Astrocyte of the spinal cord (primary cell): ENCODE measurements at regions not wholly inside any gene's neighbourhood (a gene's known extent, or its start where the extent isn't known, plus 50 kb on each side); places are given as distances from the start of the nearest gene placed in this dataset.

Source experiments
- DNase-seq: peaks from one replicate; pipeline ENCODE4 v3.0.0; 2011; ENCODE audit warnings: low read depth, low spot score
- H3K4me3 ChIP-seq: 2 replicates; pipeline ENCODE4 v1.5.1; 2011; ENCODE audit warnings: low read depth, mild to moderate bottlenecking, low read length, moderate library complexity
- CTCF ChIP-seq: IDR thresholded peaks from 2 replicates; pipeline ENCODE4 v1.5.1; 2012; ENCODE audit warnings: low read depth, mild to moderate bottlenecking, low read length, inconsistent platforms
- in situ Hi-C: cut with HindIII; loops from 2 replicates; pipeline ENCODE4 v1.10.0; 2017; ENCODE audit warnings: low sequenced_read_pairs

GRCh38 chr5:160922311-160922710 lies 70.3 kb upstream of the ATP10B start:
- no peak for DNase-seq
- in situ Hi-C loops: no loop called here
- no peak for TF ChIP-seq CTCF
- H3K4me3 ChIP-seq: no peak overlapping the region

- in situ Hi-C loops: no loop called here
- H3K4me3 ChIP-seq: no peak overlapping the region
- no peak for TF ChIP-seq CTCF
- DNase-seq: no peak
Measured at GRCh38 chr5:160921423-160922285, 69.6 kb upstream of the ATP10B start.

GRCh38 chr5:160919626-160920025 lies 67.6 kb upstream of the ATP10B start:
- in situ Hi-C loops: no loop called here
- DNase-seq: no peak
- no peak for TF ChIP-seq CTCF
- no peak overlapping the region for H3K4me3 ChIP-seq

GRCh38 chr5:160918386-160918785 lies 66.4 kb upstream of the ATP10B start:
- in situ Hi-C loops: no loop called here
- TF ChIP-seq CTCF: no peak
- H3K4me3 ChIP-seq: no peak overlapping the region
- no peak for DNase-seq

DNA sequence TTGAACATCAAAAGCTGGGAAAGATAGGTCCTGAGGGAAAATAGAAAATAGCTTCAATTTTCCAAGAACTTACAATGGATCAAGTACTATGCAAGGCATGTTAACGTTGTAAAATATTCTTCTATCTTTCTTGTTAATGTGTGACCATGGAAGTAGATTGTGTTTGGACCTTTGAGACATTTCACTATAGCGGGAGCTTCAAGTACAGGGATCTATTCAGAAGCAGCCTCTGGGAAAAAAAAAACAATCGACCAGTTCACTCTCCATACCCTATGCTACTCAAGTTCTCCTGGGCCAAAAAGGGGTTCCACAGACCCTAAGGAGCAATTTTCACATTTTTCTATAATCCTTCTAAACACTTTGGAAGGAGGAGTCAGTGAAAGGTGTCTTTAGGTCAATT lies 54.1 kb upstream of the ATP10B start:
- DNase-seq: no peak
- in situ Hi-C loops: no loop called here
- TF ChIP-seq CTCF: no peak
- H3K4me3 ChIP-seq: no peak overlapping the region

GRCh38 chr5:160905285-160905684 lies 53.3 kb upstream of the ATP10B start:
- no peak for TF ChIP-seq CTCF
- H3K4me3 ChIP-seq: no peak overlapping the region
- DNase-seq: no peak
- in situ Hi-C loops: no loop called here

DNA sequence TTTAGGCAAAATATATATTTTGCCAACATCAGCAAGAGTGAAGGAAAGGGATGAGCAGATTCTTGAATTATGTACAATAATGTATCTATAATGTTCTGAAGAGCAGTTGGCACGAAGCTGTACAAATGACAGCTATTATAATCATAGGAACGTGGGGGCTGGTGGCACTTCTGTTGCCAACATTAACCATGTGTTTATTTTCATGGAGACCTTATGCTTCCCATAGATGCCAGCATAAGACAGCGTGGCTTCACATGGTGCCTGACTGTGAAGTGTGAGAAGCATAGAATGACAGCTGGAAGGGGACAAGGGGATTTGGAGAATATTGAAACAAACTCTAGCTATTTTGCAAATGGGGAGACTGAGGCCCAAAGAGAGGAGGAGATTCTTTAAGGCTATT lies 52.6 kb upstream of the ATP10B start:
- H3K4me3 ChIP-seq: no peak overlapping the region
- in situ Hi-C loops: no loop called here
- no peak for TF ChIP-seq CTCF
- DNase-seq: no peak
